Fibroblast of mammary gland (primary cell): ENCODE measurements at regions not wholly inside any gene's neighbourhood (a gene's known extent, or its start where the extent isn't known, plus 50 kb on each side); places are given as distances from the start of the nearest gene placed in this dataset.

Experiments used
- DNase-seq: peaks from one replicate; pipeline ENCODE4 v3.0.0-alpha.2; 2010; ENCODE audit warnings: low read depth
- H3K4me3 ChIP-seq: 2 replicates; pipeline ENCODE4 v1.5.1; 2011; ENCODE audit warnings: low read depth, mild to moderate bottlenecking, low read length, moderate library complexity; ENCODE audit not compliant: control insufficient read depth
- CTCF ChIP-seq: conservative IDR thresholded peaks from 2 replicates; pipeline ENCODE4 v1.5.1; 2011; ENCODE audit warnings: low read depth, low read length, inconsistent platforms; ENCODE audit not compliant: control insufficient read depth, insufficient read depth

- TF ChIP-seq CTCF, result no peak
- H3K4me3 ChIP-seq, result no peak overlapping the region
- DNase-seq, result no peak
These were observed 173.8 kb downstream of the SMAD6 start for GRCh38 chr15:66875588-66876420.

- TF ChIP-seq CTCF, result no peak
- no peak overlapping the region for H3K4me3 ChIP-seq
- no peak for DNase-seq
These were observed 174.3 kb downstream of the SMAD6 start for GRCh38 chr15:66876421-66876730.

GRCh38 chr15:66876731-66877476 is 174.9 kb downstream of the SMAD6 start:
- H3K4me3 ChIP-seq, result no peak overlapping the region
- no peak for DNase-seq
- no peak for TF ChIP-seq CTCF

- TF ChIP-seq CTCF, result no peak
- no peak for DNase-seq
- H3K4me3 ChIP-seq, result no peak overlapping the region
These were observed 175.6 kb downstream of the SMAD6 start for GRCh38 chr15:66877477-66878271.

GRCh38 chr15:66878761-66879160 is 176.7 kb downstream of the SMAD6 start:
- H3K4me3 ChIP-seq, result no peak overlapping the region
- no peak for DNase-seq
- no peak for TF ChIP-seq CTCF

- DNase-seq, result no peak
- no peak for TF ChIP-seq CTCF
- no peak overlapping the region for H3K4me3 ChIP-seq
These were observed 177.7 kb downstream of the SMAD6 start for GRCh38 chr15:66879531-66880368.
